ENCODE measurements at regions not wholly inside any gene's neighbourhood (a gene's known extent, or its start where the extent isn't known, plus 50 kb on each side); places are given as distances from the start of the nearest gene placed in this dataset.
"Not testable (repeated sequence)": the region's sequence is repeated elsewhere in the genome, so short reads cannot be mapped to it uniquely, and the experiment has no call there.

GRCh38 chr3:193943200-193943599, 192.7 kb upstream of the HES1 start:
- FAIRE-seq (no peak), DNase-seq (ENCODE audit: extremely low spot score, insufficient read length, low read depth) (no peak)

GRCh38 chr3:193943851-193944517, 192.0 kb upstream of the HES1 start:
- FAIRE-seq: no peak
- no peak for DNase-seq (ENCODE audit: extremely low spot score, insufficient read length, low read depth)

GRCh38 chr3:193944518-193944884, 191.4 kb upstream of the HES1 start:
- no peak for FAIRE-seq
- DNase-seq (ENCODE audit: extremely low spot score, insufficient read length, low read depth): no peak

- no peak for FAIRE-seq
Observed at GRCh38 chr3:193945143-193945542, 190.8 kb upstream of the HES1 start.

GRCh38 chr3:193946945-193947344, 189.0 kb upstream of the HES1 start:
- no peak for DNase-seq (ENCODE audit: extremely low spot score, insufficient read length, low read depth)
- FAIRE-seq: no peak

More at GRCh38 chr3:193945143-193945542, 190.8 kb upstream of the HES1 start:
- DNase-seq (ENCODE audit: extremely low spot score, insufficient read length, low read depth): no peak

- FAIRE-seq (no peak), DNase-seq (ENCODE audit: extremely low spot score, insufficient read length, low read depth) (no peak)
Observed at GRCh38 chr3:193947596-193947995, 188.4 kb upstream of the HES1 start.

- DNase-seq (ENCODE audit: extremely low spot score, insufficient read length, low read depth) (no peak), FAIRE-seq (no peak)
Observed at GRCh38 chr3:193948459-193948858, 187.5 kb upstream of the HES1 start.

- no peak for DNase-seq (ENCODE audit: extremely low spot score, insufficient read length, low read depth)
- no peak for FAIRE-seq
Observed at GRCh38 chr3:193951859-193952258, 184.1 kb upstream of the HES1 start.

GRCh38 chr3:193954752-193955151, 181.2 kb upstream of the HES1 start:
- DNase-seq (ENCODE audit: extremely low spot score, insufficient read length, low read depth) (no peak), FAIRE-seq (no peak)

GRCh38 chr3:193955719-193956118, 180.2 kb upstream of the HES1 start:
- DNase-seq (ENCODE audit: extremely low spot score, insufficient read length, low read depth) (no peak), FAIRE-seq (no peak)

GRCh38 chr3:193959861-193960260, 176.1 kb upstream of the HES1 start:
- DNase-seq (ENCODE audit: extremely low spot score, insufficient read length, low read depth) (no peak), FAIRE-seq (no peak)

- DNase-seq (ENCODE audit: extremely low spot score, insufficient read length, low read depth) (no peak), FAIRE-seq (no peak)
Observed at GRCh38 chr3:193960487-193961274, 175.3 kb upstream of the HES1 start.

GRCh38 chr3:193962986-193963685, 172.8 kb upstream of the HES1 start:
- FAIRE-seq (no peak), DNase-seq (ENCODE audit: extremely low spot score, insufficient read length, low read depth) (no peak)

- DNase-seq (ENCODE audit: extremely low spot score, insufficient read length, low read depth): peak; percentile 9
- FAIRE-seq: peak; percentile 24
Observed at GRCh38 chr3:193963808-193964516, 172.0 kb upstream of the HES1 start.

- FAIRE-seq: no peak
- no peak for DNase-seq (ENCODE audit: extremely low spot score, insufficient read length, low read depth)
Observed at GRCh38 chr3:193964517-193964880, 171.4 kb upstream of the HES1 start.

GRCh38 chr3:193968380-193968974, 167.5 kb upstream of the HES1 start:
- FAIRE-seq (no peak), DNase-seq (ENCODE audit: extremely low spot score, insufficient read length, low read depth) (no peak)

- DNase-seq (ENCODE audit: extremely low spot score, insufficient read length, low read depth); FAIRE-seq: not testable (repeated sequence)
Observed at GRCh38 chr3:193970131-193970772, 165.7 kb upstream of the HES1 start.

- FAIRE-seq (peak; percentile 18), DNase-seq (ENCODE audit: extremely low spot score, insufficient read length, low read depth) (no peak)
Observed at GRCh38 chr3:193970773-193971206, 165.2 kb upstream of the HES1 start.

- FAIRE-seq: peak; percentile 59
- DNase-seq (ENCODE audit: extremely low spot score, insufficient read length, low read depth): peak; percentile 14
Observed at GRCh38 chr3:193971261-193971751, 164.6 kb upstream of the HES1 start.
